ENCODE measurements at regions not wholly inside any gene's neighbourhood (a gene's known extent, or its start where the extent isn't known, plus 50 kb on each side); places are given as distances from the start of the nearest gene placed in this dataset.

GRCh38 chr19:31664096-31664495 is 314.9 kb upstream of the TSHZ3 start:
- TF ChIP-seq, protein P1, sequence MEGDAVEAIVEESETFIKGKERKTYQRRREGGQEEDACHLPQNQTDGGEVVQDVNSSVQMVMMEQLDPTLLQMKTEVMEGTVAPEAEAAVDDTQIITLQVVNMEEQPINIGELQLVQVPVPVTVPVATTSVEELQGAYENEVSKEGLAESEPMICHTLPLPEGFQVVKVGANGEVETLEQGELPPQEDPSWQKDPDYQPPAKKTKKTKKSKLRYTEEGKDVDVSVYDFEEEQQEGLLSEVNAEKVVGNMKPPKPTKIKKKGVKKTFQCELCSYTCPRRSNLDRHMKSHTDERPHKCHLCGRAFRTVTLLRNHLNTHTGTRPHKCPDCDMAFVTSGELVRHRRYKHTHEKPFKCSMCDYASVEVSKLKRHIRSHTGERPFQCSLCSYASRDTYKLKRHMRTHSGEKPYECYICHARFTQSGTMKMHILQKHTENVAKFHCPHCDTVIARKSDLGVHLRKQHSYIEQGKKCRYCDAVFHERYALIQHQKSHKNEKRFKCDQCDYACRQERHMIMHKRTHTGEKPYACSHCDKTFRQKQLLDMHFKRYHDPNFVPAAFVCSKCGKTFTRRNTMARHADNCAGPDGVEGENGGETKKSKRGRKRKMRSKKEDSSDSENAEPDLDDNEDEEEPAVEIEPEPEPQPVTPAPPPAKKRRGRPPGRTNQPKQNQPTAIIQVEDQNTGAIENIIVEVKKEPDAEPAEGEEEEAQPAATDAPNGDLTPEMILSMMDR (IDR thresholded peaks at IDR 0.05) = no peak
- H3K27ac ChIP-seq = no peak overlapping the region

DNA sequence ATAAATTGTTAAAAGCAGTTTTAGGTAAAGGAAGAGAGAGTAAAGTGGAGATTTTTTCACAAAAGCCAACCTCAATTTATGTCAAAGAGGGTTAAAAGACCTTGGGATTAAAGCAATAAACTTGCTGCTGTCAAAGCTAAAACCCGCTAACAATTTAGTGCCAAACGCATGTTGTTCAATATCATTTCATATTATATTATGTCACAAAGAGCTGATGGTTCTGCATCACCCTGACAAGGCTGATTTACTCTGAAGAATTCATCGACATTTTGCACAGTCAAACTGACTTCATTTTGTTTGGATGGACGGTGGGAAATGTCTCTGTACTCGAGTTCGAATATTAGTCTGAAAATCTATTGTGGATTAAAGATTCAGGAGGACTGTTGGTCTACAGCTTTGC is 315.8 kb upstream of the TSHZ3 start:
- Histone ChIP-seq H3K9me3 (no peaks in the 10 kb centered on the region), H3K27me3 (peaks cover 0 to 4% of the 10 kb centered on the region in 2 donors), H3K27ac (no peak overlapping the region), H3K4me1 (no peaks in the 10 kb centered on the region), H3K4me3 (no peak overlapping the region), H3K36me3 (no peaks in the 10 kb centered on the region)
- ATAC-seq = no peak
- DNase-seq = no peak
- TF ChIP-seq, protein P1 (IDR thresholded peaks at IDR 0.05) = no peak
- intact Hi-C loops (cut with DNase I) = no loop called here

More at GRCh38 chr19:31664096-31664495, 314.9 kb upstream of the TSHZ3 start:
- H3K36me3 ChIP-seq = no peaks in the 10 kb centered on the region
- DNase-seq = no peak
- H3K27me3 ChIP-seq = peaks cover 0 to 4% of the 10 kb centered on the region in 2 donors
- no peaks in the 10 kb centered on the region for H3K9me3 ChIP-seq
- no peak for ATAC-seq
- no peak overlapping the region for H3K4me3 ChIP-seq
- H3K4me1 ChIP-seq = no peaks in the 10 kb centered on the region
- intact Hi-C loops (cut with DNase I) = no loop called here

DNA sequence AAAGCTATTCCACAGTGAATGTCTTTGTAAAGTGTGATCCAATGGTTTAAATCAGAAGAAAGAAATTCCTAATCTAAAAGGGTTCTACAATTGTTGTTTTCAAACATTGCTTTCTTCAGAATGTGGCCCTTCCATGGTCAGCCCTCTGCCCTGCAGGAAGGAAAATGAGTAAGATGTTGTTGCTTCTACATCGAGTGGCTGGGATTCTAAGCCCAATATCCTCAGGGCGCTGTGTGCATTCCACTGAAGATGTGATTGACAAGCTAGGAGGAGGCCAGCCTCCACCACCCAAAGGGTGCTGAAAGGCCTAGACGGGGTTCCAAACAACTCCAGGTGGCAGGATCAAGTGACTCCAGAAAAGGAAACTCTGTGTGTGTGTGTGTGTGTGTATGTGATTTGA is 316.9 kb upstream of the TSHZ3 start:
- Histone ChIP-seq H3K4me1 (no peaks in the 10 kb centered on the region), H3K27me3 (no peaks in the 10 kb centered on the region), H3K27ac (no peak overlapping the region), H3K9me3 (no peaks in the 10 kb centered on the region), H3K4me3 (no peak overlapping the region), H3K36me3 (no peaks in the 10 kb centered on the region)
- TF ChIP-seq, protein P1 (IDR thresholded peaks at IDR 0.05) = no peak
- DNase-seq (no peak), ATAC-seq (no peak)
- intact Hi-C loops (cut with DNase I) = no loop called here

DNA sequence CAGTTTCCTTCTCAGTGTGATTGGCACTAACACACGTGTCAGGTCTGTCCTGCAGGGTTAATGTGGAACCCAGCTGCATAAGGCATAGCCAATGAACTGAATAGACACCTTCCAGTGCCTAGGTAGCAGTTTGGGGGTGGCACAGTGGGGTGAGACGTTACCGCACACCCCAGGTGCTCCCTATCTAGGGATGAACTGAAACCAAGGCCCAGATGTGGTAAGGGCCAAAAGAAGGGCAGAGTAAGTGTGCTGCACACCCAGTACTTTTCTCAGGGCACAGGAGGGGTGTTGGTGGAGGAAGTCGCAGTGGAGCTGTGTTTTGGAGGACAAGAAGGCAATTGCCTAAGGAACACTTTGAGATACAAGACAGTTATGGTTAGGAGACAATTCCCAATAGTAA is 317.9 kb upstream of the TSHZ3 start:
- no peaks in the 10 kb centered on the region for H3K4me1 ChIP-seq
- ATAC-seq (no peak), DNase-seq (no peak)
- intact Hi-C loops (cut with DNase I) = no loop called here
- TF ChIP-seq, protein P1 (IDR thresholded peaks at IDR 0.05) = no peak
- no peak overlapping the region for H3K27ac ChIP-seq
- H3K27me3 ChIP-seq = no peaks in the 10 kb centered on the region
- no peaks in the 10 kb centered on the region for H3K9me3 ChIP-seq
- no peak overlapping the region for H3K4me3 ChIP-seq
- no peaks in the 10 kb centered on the region for H3K36me3 ChIP-seq

- Histone ChIP-seq H3K27ac (no peak overlapping the region), H3K27me3 (peaks cover 0 to 2% of the 10 kb centered on the region in 2 donors), H3K36me3 (no peaks in the 10 kb centered on the region), H3K4me1 (no peaks in the 10 kb centered on the region), H3K9me3 (no peaks in the 10 kb centered on the region), H3K4me3 (no peak overlapping the region)
- no peak for DNase-seq
- intact Hi-C loops (cut with DNase I) = no loop called here
- TF ChIP-seq, protein P1 (IDR thresholded peaks at IDR 0.05) = no peak
- ATAC-seq = no peak
Measured at GRCh38 chr19:31668921-31669320, 319.7 kb upstream of the TSHZ3 start.
